B cell (primary cell): ENCODE measurements at regions not wholly inside any gene's neighbourhood (a gene's known extent, or its start where the extent isn't known, plus 50 kb on each side); places are given as distances from the start of the nearest gene placed in this dataset.

Experiments used
- ATAC-seq: fragments of 200-7000 bp; cut with Tn5 transposase; one replicate; pipeline ENCODE4 v1.10.0; 2021; ENCODE audit warnings: low read depth, mild to moderate bottlenecking, moderate number of reproducible peaks, moderate library complexity
- CTCF ChIA-PET: fragments of 350-600 bp; sonication (Branson Sonifier 250); formaldehyde crosslinking; loops from one replicate; lab custom pipeline; 2021; ENCODE audit warnings: antibody characterized with exemption, inconsistent platforms; lab: Charles Lee
- POLR2A ChIA-PET: fragments of 350-600 bp; sonication (Branson Sonifier 250); formaldehyde crosslinking; loops from one replicate; lab custom pipeline; 2021; ENCODE audit warnings: antibody characterized with exemption; lab: Charles Lee
- DNase-seq: peaks from one replicate; pipeline ENCODE4 v3.0.0; 2013
- H2AFZ ChIP-seq: 2 replicates; pipeline ENCODE4 v1.6.1; 2012; ENCODE audit warnings: mild to moderate bottlenecking, low read depth, low read length; ENCODE audit not compliant: insufficient read depth, poor library complexity, severe bottlenecking
- H3K27ac ChIP-seq, 2 donors: 1 replicate in 1 of 2; 2 replicates in 1 of 2; pipeline ENCODE4 v1.5.1; 2012 to 2013; ENCODE audit warnings: low read length in 2 of 2, mild to moderate bottlenecking in 2 of 2, moderate library complexity in 1 of 2
- H3K27me3 ChIP-seq, 4 experiments: fragments of 200-600 bp in 1 of 4; sonication (generic) in 1 of 4; replicated peaks in 1 of 4; 1 replicate in 2 of 4; 2 replicates in 2 of 4; pipeline versions ENCODE4 v1.6.1 to v1.7.0; 2013 to 2016; ENCODE audit warnings: low read length in 3 of 4, mild to moderate bottlenecking in 2 of 4, mixed read lengths in 1 of 4, moderate library complexity in 1 of 4; ENCODE audit not compliant: insufficient read depth in 4 of 4, control insufficient read depth in 3 of 4; ENCODE audit errors: control extremely low read depth in 1 of 4
- H3K36me3 ChIP-seq, 2 experiments: replicated peaks in 1 of 2; 1 replicate in 1 of 2; 2 replicates in 1 of 2; pipeline versions ENCODE4 v1.6.1 to v1.7.1; 2013; ENCODE audit warnings: low read length in 1 of 2; ENCODE audit not compliant: insufficient read depth in 2 of 2, control insufficient read depth in 1 of 2; ENCODE audit errors: control extremely low read depth in 1 of 2, extremely low read depth in 1 of 2
- H3K4me1 ChIP-seq, 2 donors: fragments of 200-600 bp in 1 of 2; sonication (generic) in 1 of 2; 1 replicate in 1 of 2; 2 replicates in 1 of 2; pipeline versions ENCODE4 v1.5.1 to v1.6.1; 2013 to 2017; ENCODE audit warnings: low read length in 2 of 2; ENCODE audit not compliant: control insufficient read depth in 2 of 2, insufficient read depth in 2 of 2
- H3K4me2 ChIP-seq: replicated peaks from 2 replicates; pipeline ENCODE3; 2012; ENCODE audit warnings: mild to moderate bottlenecking, low read depth, low read length; ENCODE audit not compliant: poor library complexity, severe bottlenecking
- H3K4me3 ChIP-seq, 5 experiments: fragments of 200-600 bp in 1 of 5; sonication (generic) in 1 of 5; 1 replicate in 3 of 5; 2 replicates in 2 of 5; pipeline versions ENCODE4 v1.5.1 to v1.7.0; 2011 to 2016; ENCODE audit warnings: low read length in 4 of 5, mild to moderate bottlenecking in 4 of 5, low read depth in 2 of 5, control low read depth in 1 of 5, moderate library complexity in 1 of 5; ENCODE audit not compliant: insufficient read depth in 1 of 5; ENCODE audit errors: control extremely low read depth in 1 of 5, extremely low read depth in 1 of 5
- H3K79me2 ChIP-seq: fragments of 200-600 bp; sonication (generic); one replicate; pipeline ENCODE4 v1.6.0; 2016; ENCODE audit warnings: low read length; ENCODE audit not compliant: control insufficient read depth, insufficient read depth
- H3K9ac ChIP-seq: fragments of 200-600 bp; sonication (generic); 2 replicates; pipeline ENCODE4 v1.6.1; 2017; ENCODE audit warnings: mild to moderate bottlenecking, low read length, moderate library complexity
- H3K9me3 ChIP-seq, 3 donors: one replicate each; pipeline versions ENCODE4 v1.6.1 to v1.7.1; 2013; ENCODE audit warnings: low read length in 2 of 3; ENCODE audit not compliant: control insufficient read depth in 2 of 3, insufficient read depth in 1 of 3; ENCODE audit errors: control extremely low read depth in 1 of 3
- H4K20me1 ChIP-seq: 2 replicates; pipeline ENCODE4 v1.6.0; 2012; ENCODE audit warnings: mild to moderate bottlenecking, low read length; ENCODE audit not compliant: insufficient read depth, control insufficient read depth, poor library complexity, severe bottlenecking
- H3K27ac Mint-ChIP-seq: one replicate; pipeline ENCODE4 v1.8.0; 2021; ENCODE audit warnings: mixed read lengths
- H3K27me3 Mint-ChIP-seq: one replicate; pipeline ENCODE4 v1.8.0; 2021; ENCODE audit warnings: mixed read lengths
- H3K4me1 Mint-ChIP-seq: one replicate; pipeline ENCODE4 v1.8.0; 2021; ENCODE audit warnings: mixed read lengths
- H3K4me3 Mint-ChIP-seq: one replicate; pipeline ENCODE4 v1.8.0; 2021; ENCODE audit warnings: mixed read lengths
- H3K9me3 Mint-ChIP-seq: one replicate; pipeline ENCODE4 v1.8.0; 2022; ENCODE audit warnings: mixed read lengths; ENCODE audit not compliant: insufficient read depth
- CTCF ChIP-seq: fragments of 200-600 bp; IDR thresholded peaks from one replicate; pipeline ENCODE4 v1.8.0; 2022; ENCODE audit warnings: antibody characterized with exemption, mild to moderate bottlenecking
- EZH2 ChIP-seq: IDR thresholded peaks from 2 replicates; pipeline ENCODE4 v1.6.1; 2012; ENCODE audit warnings: borderline replicate concordance, low read depth, mild to moderate bottlenecking, moderate library complexity, low read length; ENCODE audit not compliant: insufficient read depth, poor library complexity, severe bottlenecking
- WGBS: methylation state at CpG from one replicate; pipeline ENCODE4 v1.1.5; 2013; ENCODE audit warnings: missing lambda C conversion rate; ENCODE audit not compliant: insufficient coverage; 5-methylcytosine and 5-hydroxymethylcytosine counted together
- intact Hi-C: fragments of 100-400 bp; cut with micrococcal nuclease; formaldehyde crosslinking; loops from one replicate; pipeline ENCODE4 v1.10.0; 2022

GRCh38 chr2:83579507-83579906 is 879.6 kb downstream of the SUCLG1 start:
- Mint-ChIP-seq H3K4me3 (no peak overlapping the region), H3K4me1 (no peaks in the 10 kb centered on the region), H3K27ac (no peak overlapping the region), H3K27me3 (no peaks in the 10 kb centered on the region), H3K9me3 (no peaks in the 10 kb centered on the region)
- H4K20me1 ChIP-seq = no peaks in the 10 kb centered on the region
- TF ChIP-seq EZH2 (no peak), CTCF (no peak)
- H3K9me3 ChIP-seq = no peaks in the 10 kb centered on the region
- no peaks in the 10 kb centered on the region for H3K79me2 ChIP-seq
- no peaks in the 10 kb centered on the region for H3K27me3 ChIP-seq
- no peak overlapping the region for H3K4me2 ChIP-seq
- no peak for DNase-seq
- no peak overlapping the region for H3K9ac ChIP-seq
- no peak overlapping the region for H3K27ac ChIP-seq
- ChIA-PET CTCF (no interaction called here), POLR2A (no interaction called here)
- no peaks in the 10 kb centered on the region for H3K4me1 ChIP-seq
- no peak overlapping the region for H2AFZ ChIP-seq
- no peak overlapping the region for H3K4me3 ChIP-seq
- intact Hi-C loops = no loop called here
- ATAC-seq = no peak
- no peaks in the 10 kb centered on the region for H3K36me3 ChIP-seq
- no CpG with 5 or more reads among the region's 1 CpG for WGBS

- Histone ChIP-seq H3K27ac (no peak overlapping the region), H3K79me2 (no peaks in the 10 kb centered on the region), H3K27me3 (no peaks in the 10 kb centered on the region), H3K9ac (no peak overlapping the region), H3K36me3 (no peaks in the 10 kb centered on the region), H2AFZ (no peak overlapping the region), H3K9me3 (no peaks in the 10 kb centered on the region), H3K4me1 (no peaks in the 10 kb centered on the region), H4K20me1 (no peaks in the 10 kb centered on the region), H3K4me3 (no peak overlapping the region), H3K4me2 (no peak overlapping the region)
- ChIA-PET CTCF (no interaction called here), POLR2A (no interaction called here)
- ATAC-seq (no peak), DNase-seq (no peak)
- H3K27ac Mint-ChIP-seq = no peak overlapping the region
- H3K4me3 Mint-ChIP-seq = no peak overlapping the region
- TF ChIP-seq CTCF (no peak), EZH2 (no peak)
- WGBS = 64% methylated on average over 2 of the region's 2 CpGs
- no peaks in the 10 kb centered on the region for H3K27me3 Mint-ChIP-seq
- intact Hi-C loops = no loop called here
- no peaks in the 10 kb centered on the region for H3K9me3 Mint-ChIP-seq
- H3K4me1 Mint-ChIP-seq = no peaks in the 10 kb centered on the region
Measured at GRCh38 chr2:83578405-83578804, 880.7 kb downstream of the SUCLG1 start.
